ENCODE measurements at regions not wholly inside any gene's neighbourhood (a gene's known extent, or its start where the extent isn't known, plus 50 kb on each side); places are given as distances from the start of the nearest gene placed in this dataset.
"Not testable (repeated sequence)": the region's sequence is repeated elsewhere in the genome, so short reads cannot be mapped to it uniquely, and the experiment has no call there.

DNA sequence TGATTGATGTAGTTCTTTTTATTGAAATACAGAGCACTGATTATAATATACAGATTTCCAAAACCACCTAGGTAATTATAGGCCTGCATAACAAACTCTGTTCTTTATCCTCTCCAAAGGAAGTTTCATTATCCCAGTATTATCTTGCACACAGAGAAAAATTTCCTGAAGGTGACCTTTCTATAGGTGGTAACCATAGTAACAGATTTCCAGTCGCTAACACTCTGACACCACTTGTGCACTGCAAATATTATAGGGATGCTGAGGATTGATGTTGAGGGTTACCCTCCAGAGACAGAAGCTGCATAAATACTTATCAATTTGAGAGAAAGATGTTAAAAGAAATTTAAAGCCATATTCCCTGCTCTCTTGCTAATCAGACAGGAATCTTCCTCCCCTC, 274.5 kb upstream of the NRSN1 start:
- no peak for DNase-seq

DNA sequence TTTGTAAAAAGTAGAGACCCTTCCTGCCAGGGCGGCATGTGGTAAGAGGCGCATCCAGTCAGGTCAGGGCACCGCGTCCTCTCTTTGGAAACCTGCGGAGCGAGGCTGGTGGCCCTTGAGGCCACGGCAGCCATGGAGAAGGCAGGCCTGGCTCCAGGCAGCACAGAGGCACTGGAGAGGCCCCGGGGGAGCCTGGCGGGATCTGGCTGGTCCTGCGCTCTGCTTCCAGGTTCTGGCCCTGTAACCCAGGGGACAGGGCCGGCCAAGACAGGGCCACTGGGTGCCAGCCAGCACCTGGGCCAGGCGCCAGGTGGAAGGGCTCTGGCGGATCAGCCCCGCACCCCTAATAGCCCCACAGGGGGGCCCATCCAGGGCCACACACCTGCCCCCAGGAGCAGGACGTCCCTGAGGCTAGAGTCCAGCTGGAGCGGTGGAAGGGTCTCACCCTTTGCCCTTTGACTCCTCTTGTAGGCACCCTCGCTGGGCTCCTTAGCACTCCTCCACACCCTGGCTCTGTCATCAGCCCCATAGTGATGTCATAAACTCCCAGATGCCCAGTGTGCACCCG, 272.4 kb upstream of the NRSN1 start:
- not testable (repeated sequence) for DNase-seq

DNA sequence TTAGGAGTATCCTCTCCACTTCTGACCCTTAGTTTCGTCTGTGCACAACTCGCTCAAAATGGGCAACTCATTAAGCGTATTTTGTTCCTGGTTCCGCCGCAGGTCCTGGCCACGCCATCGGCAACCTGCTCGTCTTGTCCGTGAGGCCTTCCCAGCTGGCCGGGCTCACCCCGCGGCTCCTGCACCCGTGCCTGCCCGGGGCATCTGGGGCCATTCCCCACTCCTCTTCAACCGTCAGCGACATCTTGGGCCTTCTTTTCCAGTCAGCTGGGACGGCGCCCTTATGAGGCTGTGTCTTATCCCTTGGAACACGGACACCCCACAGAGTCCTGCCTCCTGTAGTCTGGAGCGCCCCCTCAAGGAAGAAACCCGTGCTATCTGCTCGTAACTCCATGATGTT, 271.9 kb upstream of the NRSN1 start:
- not testable (repeated sequence) for DNase-seq

DNA sequence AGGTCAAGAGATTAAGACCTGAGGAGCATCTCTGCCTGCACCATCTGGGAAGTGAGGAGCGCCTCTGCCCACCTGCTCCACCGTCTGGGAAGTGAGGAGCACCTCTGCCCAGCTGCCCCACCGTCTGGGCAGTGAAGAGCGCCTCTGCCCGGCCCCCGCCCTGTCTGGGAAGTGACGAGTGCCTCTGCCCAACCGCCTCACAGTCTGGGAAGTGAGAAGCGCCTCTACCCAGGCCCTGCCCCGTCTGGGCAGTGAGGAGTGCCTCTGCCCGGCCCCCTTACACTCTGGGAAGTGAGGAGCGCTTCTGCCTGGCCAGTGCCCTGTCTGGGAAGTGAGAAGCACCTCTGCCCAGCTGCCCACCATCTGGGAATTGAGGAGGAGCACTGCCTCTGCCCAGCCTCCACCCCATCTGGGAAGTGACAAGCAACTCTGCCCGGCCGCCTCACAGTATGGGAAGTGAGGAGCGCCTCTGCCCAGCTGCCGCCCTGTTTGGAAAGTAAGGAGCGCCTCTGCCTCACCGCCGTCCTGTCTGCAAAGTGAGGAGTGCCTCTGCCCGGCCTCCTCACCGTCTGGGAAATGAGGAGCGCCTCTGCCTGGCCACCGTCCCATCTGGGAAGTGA, 270.4 kb upstream of the NRSN1 start:
- DNase-seq = no peak

DNA sequence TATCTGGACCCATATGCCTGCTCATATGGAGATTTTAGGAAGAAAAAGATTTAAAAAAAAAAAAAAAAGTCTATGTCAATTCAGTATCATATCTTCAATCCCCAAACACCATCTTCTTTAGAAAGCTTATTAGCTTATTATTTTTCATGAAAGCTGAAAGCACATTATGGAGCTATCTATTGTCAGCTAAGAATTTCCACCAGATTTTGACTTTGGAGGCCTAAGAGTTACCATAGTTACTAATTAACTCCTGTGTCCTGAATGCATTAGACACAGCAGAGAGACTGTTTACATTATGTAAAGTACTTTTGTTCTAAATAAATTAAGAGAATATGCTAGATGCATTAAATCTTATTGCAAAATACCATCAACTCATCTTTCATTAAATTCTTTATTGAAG, 255.5 kb upstream of the NRSN1 start:
- DNase-seq = no peak

DNA sequence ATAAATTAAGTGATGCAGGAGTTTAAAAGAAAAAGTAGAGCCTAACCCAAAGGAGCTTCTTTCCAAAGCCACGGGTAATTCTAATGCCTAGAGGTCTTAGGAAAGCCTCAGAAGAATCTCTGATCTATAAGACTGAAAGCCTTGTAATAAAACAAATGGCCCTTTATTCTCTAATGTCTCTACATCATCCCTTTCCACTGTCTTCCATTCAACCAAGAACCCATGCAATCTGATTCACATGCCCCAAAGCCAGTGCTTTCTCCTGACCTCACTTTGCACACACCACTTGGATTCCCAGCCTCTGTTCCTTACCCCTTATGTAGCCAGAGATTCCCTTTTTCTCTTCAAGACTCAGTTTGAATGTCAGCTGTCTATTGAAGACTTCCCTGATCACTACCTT, 252.9 kb upstream of the NRSN1 start:
- DNase-seq = no peak

DNA sequence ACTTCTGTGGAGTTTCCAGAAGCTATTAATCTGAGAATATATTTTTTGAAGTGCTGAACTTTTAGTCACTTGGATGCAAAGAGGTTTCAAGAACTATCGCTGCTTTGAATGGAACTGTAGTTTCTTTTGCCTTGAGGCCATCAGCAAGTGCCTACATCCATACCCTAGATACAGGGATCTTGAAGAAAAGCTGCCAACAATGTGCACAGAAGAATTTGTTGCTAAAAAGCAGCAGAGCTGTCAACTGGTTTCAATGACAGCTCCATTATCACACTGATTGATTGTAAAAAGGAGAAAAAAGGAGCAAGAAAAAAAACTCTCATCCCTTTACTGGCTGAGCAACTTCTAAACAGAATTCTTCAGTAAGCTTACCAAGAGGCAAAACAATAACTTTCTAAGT, 251.0 kb upstream of the NRSN1 start:
- DNase-seq = no peak

DNA sequence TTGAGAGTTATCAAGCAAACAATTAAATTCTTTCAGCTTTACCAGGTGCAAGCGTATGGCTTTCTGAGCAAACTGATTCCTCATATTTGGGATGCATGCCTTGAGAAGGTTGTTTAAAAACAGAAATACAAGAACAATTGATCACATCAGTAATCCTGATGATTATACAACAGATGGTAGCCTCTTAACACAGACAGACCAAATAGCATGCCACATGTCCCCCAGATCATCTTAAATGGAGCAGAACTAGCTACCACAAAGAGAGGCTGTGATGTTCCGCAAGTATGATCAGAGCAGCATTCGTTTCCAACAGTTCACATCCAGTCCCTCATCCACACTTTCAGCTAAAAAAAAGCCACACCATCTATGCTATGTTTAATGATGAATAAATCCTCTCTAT, 246.2 kb upstream of the NRSN1 start:
- no peak for DNase-seq

DNA sequence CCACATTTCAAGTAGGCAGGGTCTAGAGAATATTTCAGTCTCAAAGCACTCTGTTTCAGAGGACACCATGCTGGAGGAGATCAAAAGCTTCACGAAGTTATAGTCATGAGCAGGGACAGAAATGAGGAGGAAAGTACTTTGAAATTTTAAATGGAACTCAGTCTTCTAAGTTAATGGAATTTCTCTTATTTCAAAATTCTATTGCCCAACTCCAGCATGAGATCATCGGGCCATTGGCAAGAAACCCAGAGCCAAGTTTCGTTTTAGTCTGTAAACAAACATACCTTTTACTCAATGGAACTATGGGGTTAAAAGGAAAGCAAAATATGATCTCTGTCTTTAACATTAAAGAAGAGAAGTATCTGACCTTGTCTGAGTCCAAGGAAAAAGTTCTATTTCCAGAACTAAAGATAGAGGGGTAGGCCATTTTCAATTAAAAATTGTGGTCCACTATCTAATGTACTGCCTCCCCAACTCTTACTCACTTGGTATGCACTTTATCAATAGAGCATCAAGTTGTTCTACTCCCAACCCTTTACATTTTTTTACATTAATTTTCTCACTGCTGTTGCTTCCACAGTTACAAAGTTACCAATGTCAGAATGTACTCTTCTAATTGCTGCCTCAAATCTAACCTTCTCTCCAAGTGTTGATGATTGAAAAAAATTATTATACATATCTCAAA, 235.3 kb upstream of the NRSN1 start:
- no peak for DNase-seq

DNA sequence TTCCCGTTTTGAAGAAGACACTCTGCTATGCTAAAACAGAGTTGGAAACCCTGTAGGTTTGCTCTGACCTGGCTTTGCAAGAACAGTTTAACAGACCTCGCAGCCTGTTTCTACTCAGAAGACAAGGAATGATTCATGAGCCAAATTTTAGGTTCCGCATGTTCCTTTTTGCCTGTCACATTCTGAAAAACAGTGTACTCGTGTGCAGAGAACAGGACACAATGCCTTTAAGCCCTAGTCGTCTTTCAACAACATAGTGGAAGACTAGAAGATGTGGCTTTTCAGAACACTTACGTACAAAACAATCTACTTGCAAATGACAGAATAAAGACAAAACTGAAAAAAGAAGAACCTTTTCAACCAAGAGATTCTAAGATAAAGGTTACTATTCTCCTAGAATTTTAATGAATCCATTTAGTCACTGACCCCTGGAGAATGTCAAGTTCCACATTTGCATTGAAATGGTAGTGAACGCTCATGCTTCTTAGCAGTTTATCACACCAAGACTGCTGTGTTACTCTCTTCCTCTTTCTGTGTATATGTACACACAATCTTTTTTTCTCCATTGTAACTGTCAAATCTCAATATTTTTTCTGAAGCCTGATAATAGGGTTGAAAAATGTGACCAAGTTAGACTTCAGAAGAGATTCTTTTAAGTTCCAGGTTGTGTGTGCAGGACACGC, 220.7 kb upstream of the NRSN1 start:
- no peak for DNase-seq

DNA sequence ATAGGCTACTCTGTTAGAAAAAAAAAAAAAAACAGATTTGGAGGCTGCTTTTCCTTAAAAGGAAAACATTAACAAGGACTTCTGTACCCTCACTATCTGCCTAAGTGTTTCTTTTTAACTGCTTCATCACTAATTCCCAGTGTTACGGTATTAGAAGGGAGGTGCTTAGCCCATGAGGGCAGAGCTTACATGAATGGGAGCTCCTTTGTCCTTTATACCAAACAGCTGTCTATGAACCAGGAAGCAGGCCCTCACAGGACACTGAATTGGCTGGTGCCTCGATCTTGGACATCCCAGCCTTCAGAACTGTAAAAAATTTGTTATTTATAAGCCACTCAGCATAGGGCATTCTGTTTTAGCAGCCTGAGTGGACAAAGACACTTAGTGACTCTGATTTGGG, 215.6 kb upstream of the NRSN1 start:
- no peak for DNase-seq

DNA sequence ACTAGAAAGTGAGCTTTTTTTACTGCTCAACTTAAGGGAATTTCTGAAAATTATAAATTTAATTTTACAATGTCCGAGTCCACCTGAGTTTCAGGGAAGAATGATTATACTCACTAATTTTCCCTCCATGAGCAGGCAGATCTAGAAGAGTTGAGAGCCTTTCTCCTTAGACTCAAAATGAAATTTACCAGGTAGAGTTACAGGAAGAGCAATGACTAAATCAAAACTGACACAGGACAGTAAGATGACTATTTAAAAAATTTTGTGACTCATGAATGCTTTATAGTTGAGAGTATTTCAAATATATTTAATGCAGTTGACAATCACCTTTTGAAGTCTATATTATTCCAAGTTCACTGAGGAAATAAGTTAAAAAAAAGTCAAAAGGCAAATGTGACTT, 198.1 kb upstream of the NRSN1 start:
- no peak for DNase-seq

DNA sequence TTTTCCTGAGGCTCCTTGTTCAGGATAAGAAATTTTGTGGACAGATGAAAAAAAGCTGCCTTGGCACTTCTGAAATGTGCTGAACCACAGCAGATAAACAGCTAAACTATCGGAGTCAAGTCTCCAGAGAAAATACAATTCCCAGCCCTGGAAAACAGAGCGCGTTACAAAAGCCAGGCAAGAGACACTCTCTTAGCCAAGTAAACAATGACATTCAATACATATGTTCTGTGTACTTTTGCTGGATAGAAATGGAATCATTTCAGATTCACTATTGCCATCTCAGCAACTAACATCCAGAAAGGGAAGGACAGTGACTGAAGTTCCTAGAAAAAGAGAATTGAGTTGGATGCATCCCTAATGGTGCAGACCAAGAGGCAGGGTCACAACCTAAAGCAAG, 196.8 kb upstream of the NRSN1 start:
- no peak for DNase-seq

DNA sequence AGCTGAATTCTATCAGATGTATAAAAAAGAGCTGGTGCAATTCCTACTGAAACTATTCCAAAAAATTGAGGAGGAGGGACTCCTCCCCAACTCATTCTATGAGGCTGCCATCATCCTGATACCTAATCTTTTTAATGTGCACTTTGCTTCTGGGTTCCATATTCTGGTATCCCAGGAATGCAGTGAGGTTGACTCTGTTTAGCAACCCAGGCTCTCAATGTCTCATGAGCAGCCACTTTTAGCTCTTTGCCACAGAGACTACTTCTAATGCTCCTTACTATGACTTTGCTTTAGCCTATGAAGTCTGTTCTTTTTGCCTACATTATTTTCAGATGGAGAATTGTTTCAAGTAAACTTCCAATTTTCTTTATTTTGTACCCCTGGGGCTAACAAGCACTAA, 185.5 kb upstream of the NRSN1 start:
- no peak for DNase-seq

DNA sequence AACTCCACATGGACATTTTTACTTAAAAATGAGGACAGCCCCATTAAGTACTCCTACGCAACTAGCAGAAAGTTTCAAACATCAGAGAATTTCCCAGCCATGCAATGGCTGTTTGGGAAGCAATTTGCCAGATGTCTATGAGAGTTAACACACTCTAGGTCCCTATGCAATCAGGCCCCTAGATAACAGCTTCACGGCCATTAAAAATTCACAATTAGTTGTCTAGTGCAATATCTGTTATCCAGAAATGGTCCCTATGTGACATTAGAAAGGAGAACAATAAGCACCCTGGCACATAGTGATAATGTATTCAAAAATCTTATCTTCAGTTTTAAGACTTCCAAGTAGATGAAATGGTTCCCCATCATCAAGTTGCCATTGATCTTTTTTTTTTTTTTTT, 174.3 kb upstream of the NRSN1 start:
- DNase-seq = no peak

DNA sequence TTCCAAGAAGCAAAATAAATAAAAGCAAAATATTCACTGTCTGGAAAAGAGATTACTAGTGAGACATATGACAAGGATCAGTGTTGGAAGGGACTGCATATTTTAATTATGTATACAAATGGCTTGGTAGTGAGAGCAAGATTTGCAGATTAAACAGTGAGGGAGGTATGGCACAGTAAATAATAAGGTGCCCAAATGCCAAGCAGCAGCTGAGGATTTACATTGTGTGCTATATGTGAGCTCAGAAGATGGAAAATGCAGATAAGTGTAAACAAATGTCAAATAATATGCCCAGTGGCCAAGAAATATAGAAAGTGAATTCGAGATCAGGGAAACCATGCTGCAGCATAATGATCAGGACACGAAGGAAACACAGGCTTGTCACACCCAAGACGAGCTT, 173.8 kb upstream of the NRSN1 start:
- DNase-seq = no peak

DNA sequence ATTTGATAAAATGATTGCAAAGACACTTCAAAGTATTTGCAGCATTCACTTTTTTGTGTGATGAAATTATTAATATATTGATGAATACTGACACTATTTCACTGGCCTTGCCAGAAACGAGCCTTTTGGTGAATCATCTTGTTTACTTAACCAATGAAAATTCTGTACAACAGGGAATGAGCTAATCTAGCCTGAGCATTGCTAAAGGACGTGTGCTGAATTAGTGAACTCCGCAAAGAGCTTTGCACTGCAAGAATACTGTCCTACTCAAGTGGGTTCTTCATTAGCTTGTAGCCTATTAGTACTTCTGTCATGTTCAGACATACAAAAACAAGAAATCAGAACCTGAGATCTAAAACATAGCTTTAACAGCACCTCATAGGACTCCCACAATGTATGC, 172.0 kb upstream of the NRSN1 start:
- no peak for DNase-seq

DNA sequence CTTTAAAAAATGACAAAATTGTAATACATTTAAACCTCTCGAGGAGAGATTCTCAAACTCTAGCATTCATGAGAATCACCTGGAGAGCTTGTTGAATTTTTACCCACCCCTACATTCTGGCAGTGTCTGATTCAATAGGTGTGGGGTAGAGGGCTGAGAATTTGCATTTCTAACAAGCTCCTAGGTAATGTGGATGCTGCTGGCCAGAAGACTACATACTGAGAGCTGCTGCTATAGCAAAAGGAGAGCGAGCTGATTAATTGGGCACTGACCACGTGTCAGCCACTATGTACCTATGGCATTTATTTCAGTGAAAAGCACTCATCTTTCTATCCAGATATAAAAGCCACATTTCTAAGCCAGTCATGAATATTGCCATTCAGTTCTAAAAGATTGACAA, 169.0 kb upstream of the NRSN1 start:
- DNase-seq = no peak

DNA sequence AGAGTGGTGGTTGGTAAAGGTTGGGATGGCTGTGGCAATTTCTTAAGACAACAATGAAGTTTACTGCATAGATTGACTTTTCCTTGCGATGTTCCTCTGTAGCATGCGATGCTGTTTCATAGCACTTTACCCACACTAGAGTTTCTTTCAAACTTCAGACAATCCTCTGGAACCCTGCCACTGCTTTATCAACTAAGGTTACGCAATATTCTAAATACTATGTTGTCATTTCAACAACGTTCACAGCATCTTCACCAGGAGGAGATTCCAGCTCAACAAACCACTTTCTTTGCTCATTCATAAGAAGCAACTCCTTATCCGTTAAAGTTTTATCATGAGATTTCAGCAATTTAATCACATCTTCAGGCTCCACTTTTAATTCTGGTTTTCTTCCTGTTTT, 161.2 kb upstream of the NRSN1 start:
- DNase-seq = no peak

DNA sequence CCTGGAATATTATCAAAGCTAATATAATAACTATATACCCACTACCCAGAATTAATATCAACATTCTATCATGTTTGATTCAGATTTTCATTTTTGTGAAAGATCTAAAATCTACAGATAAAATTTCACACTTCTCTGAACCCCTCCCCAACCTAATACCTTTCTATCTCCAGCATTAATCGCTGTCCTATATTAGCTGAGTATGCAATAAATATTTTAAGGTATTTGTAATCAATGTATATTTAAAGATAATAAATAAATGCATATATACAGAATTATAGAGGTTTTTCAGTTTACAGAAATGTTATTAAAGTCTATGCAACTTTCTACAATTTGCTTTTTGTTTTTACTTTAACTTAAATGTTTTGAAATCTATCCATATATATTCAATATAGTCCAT, 156.7 kb upstream of the NRSN1 start:
- DNase-seq = no peak

DNA sequence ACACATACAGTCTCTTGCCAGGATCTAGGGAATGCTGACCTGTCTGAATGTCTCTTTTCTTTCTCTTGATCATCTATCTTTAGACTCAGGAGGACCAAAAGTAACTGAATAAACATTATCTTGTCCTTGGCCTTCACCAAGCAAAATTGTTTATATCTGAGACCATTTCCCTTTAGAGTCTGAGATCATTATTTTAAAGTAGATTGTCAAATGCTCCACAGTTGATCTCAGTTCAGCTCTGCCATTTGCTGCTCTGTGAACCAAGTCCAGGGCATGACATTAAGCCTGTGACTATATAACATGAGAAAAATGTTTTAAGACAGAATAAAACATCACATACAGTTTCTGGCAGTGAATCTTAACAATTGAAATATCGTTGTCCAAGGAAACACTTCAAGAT, 148.3 kb upstream of the NRSN1 start:
- no peak for DNase-seq

DNA sequence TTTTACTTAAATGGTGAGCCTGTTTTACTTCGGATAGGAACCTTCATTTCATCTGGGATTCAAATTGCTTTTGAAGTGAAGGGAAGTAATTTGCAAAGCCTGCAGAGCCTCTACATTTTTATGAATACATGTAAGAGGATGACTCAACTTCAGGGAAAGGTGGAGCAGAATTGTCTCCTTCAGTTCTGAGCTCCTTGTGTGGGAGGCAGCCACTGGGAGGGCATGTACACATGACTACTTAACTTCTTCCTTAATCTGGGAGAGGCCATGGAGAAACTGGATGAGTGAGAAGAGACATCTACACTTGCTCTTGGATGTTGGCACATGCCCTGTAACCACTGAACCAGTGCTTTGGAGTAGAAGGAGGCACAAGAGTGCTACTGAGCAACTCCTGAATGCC, 145.1 kb upstream of the NRSN1 start:
- no peak for DNase-seq

DNA sequence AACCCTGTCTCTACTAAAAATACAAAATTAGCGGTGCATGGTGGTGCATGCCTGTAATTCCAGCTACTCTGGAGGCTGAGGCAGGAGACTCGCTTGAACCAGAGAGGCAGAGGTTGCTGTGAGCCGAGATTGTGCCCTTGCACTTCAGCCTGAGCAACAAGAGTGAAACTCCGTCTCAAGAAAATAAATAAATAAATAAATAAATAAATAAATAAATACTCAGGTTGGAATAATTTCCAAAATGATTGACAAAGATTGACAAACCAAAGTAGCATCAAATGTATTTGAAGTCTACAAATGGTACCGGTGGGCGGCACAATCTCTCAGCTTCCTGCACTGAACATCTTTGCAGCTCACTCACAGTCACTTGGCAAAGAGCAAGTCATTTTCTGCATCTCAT, 144.1 kb upstream of the NRSN1 start:
- no peak for DNase-seq

DNA sequence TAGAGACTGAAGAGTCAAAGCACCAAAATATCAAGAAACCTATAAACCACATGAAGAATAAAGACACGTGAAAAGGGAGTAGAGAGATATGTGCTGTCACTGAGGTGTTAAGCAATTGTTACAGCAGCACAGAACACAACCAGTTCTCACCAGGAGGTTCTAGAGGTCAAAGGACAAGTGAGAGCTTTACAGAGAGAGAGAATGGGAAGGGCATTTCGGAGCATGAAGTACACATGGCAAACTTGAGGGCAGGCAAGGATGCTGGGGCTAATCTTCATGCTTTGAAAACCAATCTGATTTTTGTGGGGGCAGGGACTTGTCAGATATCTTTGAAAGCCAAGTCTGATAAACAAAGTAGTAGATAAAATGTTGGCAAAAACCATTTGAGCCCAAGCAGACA, 142.3 kb upstream of the NRSN1 start:
- no peak for DNase-seq

Data from T-helper 1 cell (primary cell).